OCI-LY7 (cell line): ENCODE measurements at regions not wholly inside any gene's neighbourhood (a gene's known extent, or its start where the extent isn't known, plus 50 kb on each side); places are given as distances from the start of the nearest gene placed in this dataset.

Source experiments
- EZH2phosphoT487 ChIP-seq: fragments of 200-600 bp; sonication (generic); IDR thresholded peaks from 2 replicates; pipeline ENCODE4 v1.6.1; 2018; ENCODE audit warnings: low read depth, borderline replicate concordance, mild to moderate bottlenecking, mixed run types, antibody characterized with exemption, low read length, moderate library complexity, mixed read lengths
- TF ChIP-seq, protein P1 (sequence below): fragments of 200-600 bp; sonication (generic); conservative IDR thresholded peaks from 2 replicates; pipeline ENCODE4 v1.5.1; 2014; ENCODE audit warnings: mild to moderate bottlenecking, antibody characterized with exemption, low read length, moderate library complexity, mixed read lengths

- TF ChIP-seq, protein P1, sequence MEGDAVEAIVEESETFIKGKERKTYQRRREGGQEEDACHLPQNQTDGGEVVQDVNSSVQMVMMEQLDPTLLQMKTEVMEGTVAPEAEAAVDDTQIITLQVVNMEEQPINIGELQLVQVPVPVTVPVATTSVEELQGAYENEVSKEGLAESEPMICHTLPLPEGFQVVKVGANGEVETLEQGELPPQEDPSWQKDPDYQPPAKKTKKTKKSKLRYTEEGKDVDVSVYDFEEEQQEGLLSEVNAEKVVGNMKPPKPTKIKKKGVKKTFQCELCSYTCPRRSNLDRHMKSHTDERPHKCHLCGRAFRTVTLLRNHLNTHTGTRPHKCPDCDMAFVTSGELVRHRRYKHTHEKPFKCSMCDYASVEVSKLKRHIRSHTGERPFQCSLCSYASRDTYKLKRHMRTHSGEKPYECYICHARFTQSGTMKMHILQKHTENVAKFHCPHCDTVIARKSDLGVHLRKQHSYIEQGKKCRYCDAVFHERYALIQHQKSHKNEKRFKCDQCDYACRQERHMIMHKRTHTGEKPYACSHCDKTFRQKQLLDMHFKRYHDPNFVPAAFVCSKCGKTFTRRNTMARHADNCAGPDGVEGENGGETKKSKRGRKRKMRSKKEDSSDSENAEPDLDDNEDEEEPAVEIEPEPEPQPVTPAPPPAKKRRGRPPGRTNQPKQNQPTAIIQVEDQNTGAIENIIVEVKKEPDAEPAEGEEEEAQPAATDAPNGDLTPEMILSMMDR: no peak
- no peak for TF ChIP-seq EZH2phosphoT487
Measured at GRCh38 chr13:34678154-34678553, 263.9 kb upstream of the NBEA start.
